Common myeloid progenitor, CD34-positive (primary cell): ENCODE measurements at regions not wholly inside any gene's neighbourhood (a gene's known extent, or its start where the extent isn't known, plus 50 kb on each side); places are given as distances from the start of the nearest gene placed in this dataset.

Experiments
- CTCF ChIA-PET: fragments of 350-600 bp; sonication (Branson Sonifier 250); formaldehyde crosslinking; loops from one replicate; lab custom pipeline; 2021; ENCODE audit warnings: antibody characterized with exemption; lab: Charles Lee
- POLR2A ChIA-PET: fragments of 350-600 bp; sonication (Branson Sonifier 250); formaldehyde crosslinking; loops from one replicate; lab custom pipeline; 2021; ENCODE audit warnings: antibody characterized with exemption; lab: Charles Lee
- DNase-seq, 3 donors: peaks; one replicate each; pipeline versions ENCODE4 v3.0.0 to v3.0.0-alpha.2; 2013
- H3K27ac ChIP-seq, 2 experiments: 1 replicate in 1 of 2; 2 replicates in 1 of 2; pipeline ENCODE4 v1.7.0; 2013; ENCODE audit warnings: inconsistent platforms in 2 of 2, low read length in 2 of 2, mild to moderate bottlenecking in 2 of 2, low read depth in 1 of 2, moderate library complexity in 1 of 2; ENCODE audit not compliant: severe bottlenecking in 2 of 2, insufficient read depth in 1 of 2, poor library complexity in 1 of 2
- H3K27me3 ChIP-seq, 5 experiments: replicated peaks in 2 of 5; 1 replicate in 3 of 5; 2 replicates in 2 of 5; pipeline versions ENCODE4 v1.6.1 to v1.7.0; 2013; ENCODE audit warnings: low read length in 4 of 5, mild to moderate bottlenecking in 2 of 5, moderate library complexity in 2 of 5, inconsistent platforms in 1 of 5; ENCODE audit not compliant: insufficient read depth in 5 of 5, control insufficient read depth in 4 of 5
- H3K36me3 ChIP-seq, 4 experiments: 1 replicate in 2 of 4; 2 replicates in 2 of 4; pipeline versions ENCODE4 v1.6.1 to v1.7.0; 2013; ENCODE audit warnings: low read length in 3 of 4, control low read depth in 1 of 4, mild to moderate bottlenecking in 1 of 4; ENCODE audit not compliant: control insufficient read depth in 4 of 4, insufficient read depth in 4 of 4
- H3K4me1 ChIP-seq, 4 experiments: 1 replicate in 3 of 4; 2 replicates in 1 of 4; pipeline versions ENCODE4 v1.6.1 to v1.7.1; 2013; ENCODE audit warnings: low read length in 3 of 4, mild to moderate bottlenecking in 3 of 4, control low read depth in 1 of 4, inconsistent platforms in 1 of 4, moderate library complexity in 1 of 4; ENCODE audit not compliant: control insufficient read depth in 4 of 4, insufficient read depth in 4 of 4; ENCODE audit errors: control extremely low read depth in 1 of 4
- H3K4me3 ChIP-seq, 7 experiments: 1 replicate in 4 of 7; 2 replicates in 3 of 7; pipeline versions ENCODE4 v1.5.1 to v1.7.0; 2013; ENCODE audit warnings: mild to moderate bottlenecking in 7 of 7, low read length in 6 of 7, moderate library complexity in 6 of 7, inconsistent platforms in 2 of 7, low read depth in 2 of 7, control low read depth in 1 of 7; ENCODE audit not compliant: insufficient read depth in 4 of 7, control insufficient read depth in 1 of 7; ENCODE audit errors: extremely low read depth in 1 of 7
- H3K9me3 ChIP-seq, 5 experiments: 1 replicate in 4 of 5; 2 replicates in 1 of 5; pipeline versions ENCODE4 v1.6.1 to v1.7.1; 2013; ENCODE audit warnings: low read length in 4 of 5, mild to moderate bottlenecking in 2 of 5, inconsistent platforms in 1 of 5, low read depth in 1 of 5, moderate library complexity in 1 of 5; ENCODE audit not compliant: control insufficient read depth in 4 of 5, insufficient read depth in 2 of 5; ENCODE audit errors: control extremely low read depth in 1 of 5
- WGBS: methylation state at CpG from one replicate; pipeline ENCODE4 v1.1.5; 2013; ENCODE audit not compliant: insufficient coverage; 5-methylcytosine and 5-hydroxymethylcytosine counted together

DNA sequence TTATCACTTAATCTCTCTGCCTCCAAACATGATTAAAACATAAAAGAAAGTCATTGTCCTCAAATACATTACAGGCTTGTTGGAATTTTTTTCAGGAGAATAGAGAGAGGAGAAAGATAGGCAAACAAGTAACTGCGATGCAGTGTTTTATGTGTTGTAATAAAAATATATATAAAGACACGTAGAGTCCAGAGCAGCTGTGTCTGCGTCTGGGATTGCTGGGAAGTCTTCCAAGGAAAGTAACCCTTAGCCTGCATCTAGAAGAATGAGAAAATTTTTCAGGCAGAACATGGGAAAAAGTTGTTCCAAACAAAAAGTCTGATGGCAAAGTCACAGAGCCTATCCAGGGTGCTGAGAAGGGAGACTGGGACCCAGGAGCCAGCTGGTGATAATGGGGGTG lies 91.8 kb upstream of the ST6GAL2 start:
- no peak overlapping the region for H3K4me3 ChIP-seq
- CTCF ChIA-PET = no interaction called here
- no peaks in the 10 kb centered on the region for H3K27me3 ChIP-seq
- no peaks in the 10 kb centered on the region for H3K4me1 ChIP-seq
- POLR2A ChIA-PET = no interaction called here
- H3K27ac ChIP-seq = no peak overlapping the region
- no peaks in the 10 kb centered on the region for H3K9me3 ChIP-seq
- H3K36me3 ChIP-seq = no peaks in the 10 kb centered on the region
- no peak for DNase-seq
- WGBS = 95% methylated on average over 3 of the region's 3 CpGs

DNA sequence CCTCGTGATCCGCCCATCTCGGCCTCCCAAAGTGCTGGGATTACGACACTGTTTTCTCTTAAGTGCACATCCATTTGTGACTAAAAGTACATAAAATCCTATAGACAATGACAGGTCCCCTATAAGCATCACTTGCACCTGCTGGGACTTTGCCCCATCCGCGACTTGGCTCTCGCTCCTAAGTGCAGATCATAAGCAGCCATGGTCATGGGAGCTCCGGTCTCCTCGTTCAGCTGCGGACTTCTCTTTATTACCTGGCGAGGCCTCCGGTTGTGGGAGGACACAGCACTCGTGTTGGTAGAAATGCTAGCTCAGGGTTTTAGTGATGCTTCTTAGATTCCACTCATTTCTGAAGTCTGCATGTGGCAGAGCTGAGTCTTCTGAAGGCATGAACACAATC lies 92.7 kb upstream of the ST6GAL2 start:
- no peaks in the 10 kb centered on the region for H3K4me1 ChIP-seq
- H3K27ac ChIP-seq = no peak overlapping the region
- CTCF ChIA-PET = no interaction called here
- no peaks in the 10 kb centered on the region for H3K36me3 ChIP-seq
- no peak overlapping the region for H3K4me3 ChIP-seq
- no peaks in the 10 kb centered on the region for H3K27me3 ChIP-seq
- WGBS = 97% methylated on average over 11 of the region's 13 CpGs
- no peaks in the 10 kb centered on the region for H3K9me3 ChIP-seq
- DNase-seq = no peak
- POLR2A ChIA-PET = no interaction called here

DNA sequence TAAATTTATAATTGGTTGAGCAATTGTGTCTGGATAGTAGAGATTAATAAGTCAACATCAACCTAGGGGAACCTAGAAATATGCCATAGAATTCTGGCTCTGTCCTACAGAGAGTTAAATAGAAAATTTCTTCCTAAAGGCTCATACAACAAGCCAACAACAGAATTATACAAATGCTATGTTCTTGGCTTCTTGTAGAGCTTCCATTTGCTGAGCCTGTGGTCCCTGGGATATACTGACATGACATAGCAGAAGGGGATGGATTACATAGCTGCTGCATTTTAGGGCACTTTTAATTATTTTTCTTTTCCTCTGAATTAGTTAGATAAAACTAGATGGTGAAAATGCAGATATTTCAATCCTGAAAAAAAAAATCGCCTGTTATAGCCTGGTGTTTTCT lies 95.5 kb upstream of the ST6GAL2 start:
- no peak overlapping the region for H3K4me3 ChIP-seq
- H3K27me3 ChIP-seq = no peaks in the 10 kb centered on the region
- no peaks in the 10 kb centered on the region for H3K9me3 ChIP-seq
- DNase-seq = no peak
- no CpG with 5 or more reads among the region's 1 CpG for WGBS
- H3K4me1 ChIP-seq = no peaks in the 10 kb centered on the region
- ChIA-PET CTCF (no interaction called here), POLR2A (no interaction called here)
- H3K27ac ChIP-seq = no peak overlapping the region
- no peaks in the 10 kb centered on the region for H3K36me3 ChIP-seq

- CTCF ChIA-PET = no interaction called here
- POLR2A ChIA-PET = no interaction called here
- Histone ChIP-seq H3K4me1 (no peaks in the 10 kb centered on the region), H3K9me3 (no peaks in the 10 kb centered on the region), H3K27ac (no peak overlapping the region), H3K36me3 (no peaks in the 10 kb centered on the region), H3K4me3 (no peak overlapping the region), H3K27me3 (peaks cover 0 to 2% (median 0%) of the 10 kb centered on the region in 5 experiments)
- DNase-seq = no peak
- WGBS = no CpG with 5 or more reads among the region's 1 CpG
Observed at GRCh38 chr2:106982350-106982749, 96.4 kb upstream of the ST6GAL2 start.

DNA sequence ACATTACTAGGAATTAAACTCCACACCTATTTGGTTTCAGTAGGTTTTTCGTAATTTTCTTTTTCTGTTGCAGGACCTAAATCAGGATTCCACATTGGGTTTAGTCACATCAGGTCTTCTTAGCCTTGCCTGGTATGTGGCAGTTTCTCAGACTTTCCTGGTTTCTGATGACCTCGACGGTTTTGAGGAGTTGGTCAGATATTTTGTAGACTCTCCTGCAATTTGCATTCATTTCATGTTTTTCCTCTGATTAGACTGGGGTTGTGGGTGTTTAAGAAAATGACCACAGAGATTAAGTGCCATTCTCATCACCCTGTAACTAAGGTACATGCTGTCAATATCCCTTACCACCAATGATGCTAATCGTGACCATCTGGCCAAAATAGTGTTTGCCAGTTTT lies 97.3 kb upstream of the ST6GAL2 start:
- POLR2A ChIA-PET = no interaction called here
- no peak overlapping the region for H3K27ac ChIP-seq
- no peak for DNase-seq
- no peak overlapping the region for H3K4me3 ChIP-seq
- 71% methylated on average over 1 of the region's 4 CpGs for WGBS
- peaks cover 0 to 2% (median 0%) of the 10 kb centered on the region in 5 experiments for H3K27me3 ChIP-seq
- no peaks in the 10 kb centered on the region for H3K36me3 ChIP-seq
- no peaks in the 10 kb centered on the region for H3K9me3 ChIP-seq
- CTCF ChIA-PET = no interaction called here
- no peaks in the 10 kb centered on the region for H3K4me1 ChIP-seq

GRCh38 chr2:106988361-106988760 lies 102.4 kb upstream of the ST6GAL2 start:
- 100% methylated on average over 1 of the region's 1 CpG for WGBS
- CTCF ChIA-PET = no interaction called here
- POLR2A ChIA-PET = no interaction called here

DNA sequence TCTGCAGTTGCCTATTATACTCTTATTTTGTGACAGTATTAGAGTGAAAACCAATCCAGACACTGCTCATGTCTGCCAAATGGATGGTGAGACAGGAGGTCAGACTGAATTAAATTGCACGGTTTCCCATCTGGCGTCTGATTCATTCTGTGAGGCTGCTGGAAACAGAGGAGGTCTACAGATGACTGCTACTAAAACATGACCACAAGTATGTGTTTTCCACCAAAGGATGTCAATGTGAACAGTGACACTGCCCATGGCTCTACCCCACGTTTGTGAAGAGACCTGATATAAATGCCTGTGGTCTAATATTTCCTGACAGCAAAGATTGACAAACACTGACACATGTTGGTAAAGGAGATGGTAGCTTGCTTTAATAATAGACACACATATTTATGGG lies 104.3 kb upstream of the ST6GAL2 start:
- H3K27me3 ChIP-seq = peaks cover 0 to 3% (median 0%) of the 10 kb centered on the region in 5 experiments

More at GRCh38 chr2:106988361-106988760, 102.4 kb upstream of the ST6GAL2 start:
- Histone ChIP-seq H3K4me1 (no peaks in the 10 kb centered on the region), H3K27me3 (peaks cover 0 to 2% (median 0%) of the 10 kb centered on the region in 5 experiments), H3K4me3 (no peak overlapping the region), H3K9me3 (no peaks in the 10 kb centered on the region), H3K27ac (no peak overlapping the region), H3K36me3 (no peaks in the 10 kb centered on the region)
- no peak for DNase-seq

More for the DNA sequence above, 104.3 kb upstream of the ST6GAL2 start:
- POLR2A ChIA-PET = no interaction called here
- CTCF ChIA-PET = no interaction called here
- Histone ChIP-seq H3K9me3 (no peaks in the 10 kb centered on the region), H3K4me1 (no peaks in the 10 kb centered on the region), H3K36me3 (no peaks in the 10 kb centered on the region), H3K27ac (no peak overlapping the region), H3K4me3 (no peak overlapping the region)
- no peak for DNase-seq
- 67% methylated on average over 3 of the region's 3 CpGs for WGBS
